H9 (cell line): ENCODE measurements at regions not wholly inside any gene's neighbourhood (a gene's known extent, or its start where the extent isn't known, plus 50 kb on each side); places are given as distances from the start of the nearest gene placed in this dataset.

Source experiments
- DNase-seq: peaks from one replicate; pipeline ENCODE4 v3.0.0-alpha.2; 2017
- H2AFZ ChIP-seq: one replicate; pipeline ENCODE4 v1.6.1; 2013; ENCODE audit warnings: mild to moderate bottlenecking, low read length, control low read depth, moderate library complexity
- H2AK5ac ChIP-seq: 2 replicates; pipeline ENCODE4 v1.6.1; 2013; ENCODE audit warnings: low read length, control low read depth, mixed read lengths; ENCODE audit not compliant: insufficient read length
- H2BK120ac ChIP-seq: one replicate; pipeline ENCODE4 v1.6.1; 2013; ENCODE audit warnings: low read depth, mild to moderate bottlenecking, low read length, control low read depth, inconsistent platforms; ENCODE audit not compliant: poor library complexity, severe bottlenecking
- H2BK12ac ChIP-seq: 2 replicates; pipeline ENCODE4 v1.6.1; 2013; ENCODE audit warnings: low read length, control low read depth, mixed read lengths, low read depth; ENCODE audit not compliant: insufficient read length
- H2BK15ac ChIP-seq: 2 replicates; pipeline ENCODE4 v1.6.1; 2013; ENCODE audit warnings: low read depth, low read length, control low read depth
- H2BK20ac ChIP-seq: one replicate; pipeline ENCODE4 v1.6.1; 2013; ENCODE audit warnings: low read depth, mild to moderate bottlenecking, low read length, control low read depth, inconsistent platforms; ENCODE audit not compliant: poor library complexity, severe bottlenecking
- H2BK5ac ChIP-seq: 2 replicates; pipeline ENCODE4 v1.6.1; 2013; ENCODE audit warnings: low read length, control low read depth, mixed read lengths; ENCODE audit not compliant: insufficient read length
- H3K14ac ChIP-seq: 2 replicates; pipeline ENCODE4 v1.6.1; 2013; ENCODE audit warnings: low read length, control low read depth; ENCODE audit not compliant: insufficient read depth
- H3K18ac ChIP-seq: 2 replicates; pipeline ENCODE4 v1.6.1; 2013; ENCODE audit warnings: low read depth, mild to moderate bottlenecking, mixed read lengths, low read length, control low read depth; ENCODE audit not compliant: insufficient read length
- H3K23ac ChIP-seq: 2 replicates; pipeline ENCODE4 v1.6.1; 2013; ENCODE audit warnings: low read length, control low read depth, mixed read lengths, low read depth; ENCODE audit not compliant: insufficient read length
- H3K23me2 ChIP-seq: 2 replicates; pipeline ENCODE4 v1.6.1; 2013; ENCODE audit warnings: low read depth, mild to moderate bottlenecking, mixed read lengths, low read length, control low read depth; ENCODE audit not compliant: insufficient read length, poor library complexity, severe bottlenecking
- H3K27ac ChIP-seq: 2 replicates; pipeline ENCODE4 v1.5.1; 2013; ENCODE audit warnings: low read length, control low read depth, mixed read lengths, low read depth; ENCODE audit not compliant: insufficient read length
- H3K27me3 ChIP-seq: 2 replicates; pipeline ENCODE4 v1.6.1; 2013; ENCODE audit warnings: low read length, control low read depth, inconsistent platforms; ENCODE audit not compliant: insufficient read depth
- H3K4ac ChIP-seq: 2 replicates; pipeline ENCODE4 v1.6.1; 2013; ENCODE audit warnings: low read depth, mild to moderate bottlenecking, control low read depth, inconsistent platforms, low read length, moderate library complexity
- H3K4me1 ChIP-seq: 2 replicates; pipeline ENCODE4 v1.6.1; 2013; ENCODE audit warnings: low read length, control low read depth, inconsistent platforms; ENCODE audit not compliant: insufficient read depth
- H3K4me2 ChIP-seq: 2 replicates; pipeline ENCODE4 v1.6.1; 2013; ENCODE audit warnings: low read length, control low read depth, mixed read lengths; ENCODE audit not compliant: insufficient read length, insufficient read depth
- H3K56ac ChIP-seq: 2 replicates; pipeline ENCODE4 v1.6.1; 2013; ENCODE audit warnings: low read depth, mild to moderate bottlenecking, mixed read lengths, low read length, control low read depth; ENCODE audit not compliant: insufficient read length
- H3K79me1 ChIP-seq: 2 replicates; pipeline ENCODE4 v1.6.1; 2013; ENCODE audit warnings: low read depth, mild to moderate bottlenecking, moderate library complexity, low read length, control low read depth, inconsistent platforms; ENCODE audit not compliant: insufficient read depth, poor library complexity, severe bottlenecking
- H3K79me2 ChIP-seq: 2 replicates; pipeline ENCODE4 v1.6.1; 2013; ENCODE audit warnings: low read length, control low read depth, inconsistent platforms; ENCODE audit not compliant: insufficient read depth
- H3K9ac ChIP-seq: 2 replicates; pipeline ENCODE4 v1.6.1; 2013; ENCODE audit warnings: low read length, control low read depth, mixed read lengths; ENCODE audit not compliant: insufficient read length; ENCODE audit errors: extremely low read depth
- H3K9me3 ChIP-seq: one replicate; pipeline ENCODE4 v1.6.1; 2013; ENCODE audit warnings: low read depth, low read length, inconsistent platforms; ENCODE audit not compliant: control insufficient read depth
- H3T11ph ChIP-seq: one replicate; pipeline ENCODE4 v1.6.1; 2013; ENCODE audit warnings: mild to moderate bottlenecking, low read length, control low read depth, inconsistent platforms
- H4K20me1 ChIP-seq: one replicate; pipeline ENCODE4 v1.6.1; 2013; ENCODE audit not compliant: control insufficient read depth, insufficient read length, insufficient read depth
- H4K5ac ChIP-seq: 2 replicates; pipeline ENCODE4 v1.6.1; 2013; ENCODE audit warnings: low read depth, mild to moderate bottlenecking, mixed read lengths, low read length, control low read depth; ENCODE audit not compliant: insufficient read length
- H4K8ac ChIP-seq: replicated peaks from 2 replicates; pipeline ENCODE4 v1.6.1; 2013; ENCODE audit warnings: low read length, control low read depth, mixed read lengths, low read depth; ENCODE audit not compliant: insufficient read length
- H4K91ac ChIP-seq: 2 replicates; pipeline ENCODE4 v1.6.1; 2013; ENCODE audit warnings: low read depth, mild to moderate bottlenecking, moderate library complexity, mixed read lengths, low read length, control low read depth; ENCODE audit not compliant: insufficient read length
- H3K27ac Mint-ChIP-seq, 3 experiments: 2 replicates in 2 of 3; 3 replicates in 1 of 3; pipeline ENCODE4 v1.8.0; 2020 to 2021; ENCODE audit warnings: mixed read lengths in 3 of 3, mild to moderate bottlenecking in 1 of 3, moderate library complexity in 1 of 3
- H3K27me3 Mint-ChIP-seq: 2 replicates; pipeline ENCODE4 v1.8.0; 2021; ENCODE audit warnings: low read depth, mild to moderate bottlenecking, moderate library complexity, mixed read lengths
- H3K36me3 Mint-ChIP-seq, 3 experiments: 2 replicates in 2 of 3; 3 replicates in 1 of 3; pipeline ENCODE4 v1.8.0; 2020 to 2021; ENCODE audit warnings: low read depth in 3 of 3, mixed read lengths in 3 of 3; ENCODE audit not compliant: insufficient read depth in 1 of 3
- H3K4me1 Mint-ChIP-seq, 2 experiments: 2 replicates each; pipeline ENCODE4 v1.8.0; 2020; ENCODE audit warnings: mixed read lengths in 2 of 2
- H3K4me3 Mint-ChIP-seq, 2 experiments: 2 replicates in 1 of 2; 3 replicates in 1 of 2; pipeline ENCODE4 v1.8.0; 2020 to 2021; ENCODE audit warnings: mild to moderate bottlenecking in 2 of 2, mixed read lengths in 2 of 2, moderate library complexity in 1 of 2
- H3K9me3 Mint-ChIP-seq, 2 experiments: 2 replicates in 1 of 2; 3 replicates in 1 of 2; pipeline ENCODE4 v1.8.0; 2020; ENCODE audit warnings: mild to moderate bottlenecking in 2 of 2, mixed read lengths in 2 of 2, moderate library complexity in 1 of 2
- WGBS: extraction: QIAGEN DNeasy Blood & Tissue Kit; methylation state at CpG from one replicate; pipeline ENCODE4 v1.1.7; 2013; ENCODE audit warnings: missing lambda C conversion rate, low lambda C conversion rate, mixed read lengths; ENCODE audit not compliant: insufficient read length; ENCODE audit errors: extremely low coverage; 5-methylcytosine and 5-hydroxymethylcytosine counted together
- TF ChIP-seq, protein P1 (sequence below): fragments of 200-600 bp; sonication (generic); conservative IDR thresholded peaks from 3 replicates; pipeline ENCODE4 v1.8.0; 2021; ENCODE audit warnings: antibody characterized with exemption, mild to moderate bottlenecking

DNA sequence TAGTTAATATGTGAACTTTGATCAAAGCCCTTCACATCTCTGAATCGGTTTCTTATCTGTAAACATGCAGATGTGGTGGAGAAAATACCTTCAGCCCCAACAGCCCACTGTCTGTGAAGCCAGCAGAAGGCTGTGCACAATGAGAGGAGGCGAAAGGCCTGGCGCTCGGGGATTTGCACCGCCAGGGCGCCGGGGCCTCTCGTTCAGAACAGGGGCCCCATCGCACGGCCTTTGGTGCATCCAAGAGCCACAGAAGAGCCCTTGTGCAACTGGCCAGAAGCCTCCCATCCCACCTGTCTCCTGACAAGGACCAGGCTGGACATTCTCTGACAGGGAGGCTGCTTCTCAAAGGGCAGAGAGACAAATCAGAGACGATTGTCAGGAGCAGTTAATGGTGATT lies 407.2 kb upstream of the MYT1L start:
- Histone ChIP-seq H3K23me2 (no peaks in the 10 kb centered on the region), H3K27ac (no peak overlapping the region), H2BK20ac (no peak overlapping the region), H3K4me1 (no peaks in the 10 kb centered on the region), H3K79me2 (no peaks in the 10 kb centered on the region), H3K23ac (no peak overlapping the region), H3K18ac (no peak overlapping the region), H4K8ac (no peak overlapping the region), H4K20me1 (no peaks in the 10 kb centered on the region), H3K56ac (no peak overlapping the region), H3K9ac (no peak overlapping the region), H2AFZ (no peak overlapping the region), H2BK15ac (no peak overlapping the region), H2AK5ac (no peak overlapping the region), H3K9me3 (no peaks in the 10 kb centered on the region), H3K4me2 (no peak overlapping the region), H4K91ac (no peak overlapping the region), H3T11ph (no peak overlapping the region), H2BK5ac (no peak overlapping the region), H2BK12ac (no peak overlapping the region), H3K27me3 (no peaks in the 10 kb centered on the region), H3K79me1 (no peaks in the 10 kb centered on the region), H3K14ac (no peak overlapping the region), H4K5ac (no peak overlapping the region), H2BK120ac (no peak overlapping the region), H3K4ac (no peak overlapping the region)
- Mint-ChIP-seq H3K27me3 (peaks cover 10% of the 10 kb centered on the region), H3K9me3 (peaks cover 2 to 7% of the 10 kb centered on the region in 2 experiments; a peak in 4 of 5 replicates), H3K36me3 (peaks cover 0 to 6% (median 0%) of the 10 kb centered on the region in 3 experiments; a peak in 1 of 7 replicates), H3K27ac (no peak overlapping the region), H3K4me1 (peaks cover 3 to 8% of the 10 kb centered on the region in 2 experiments; a peak in 2 of 4 replicates), H3K4me3 (no peak overlapping the region)
- TF ChIP-seq, protein P1, sequence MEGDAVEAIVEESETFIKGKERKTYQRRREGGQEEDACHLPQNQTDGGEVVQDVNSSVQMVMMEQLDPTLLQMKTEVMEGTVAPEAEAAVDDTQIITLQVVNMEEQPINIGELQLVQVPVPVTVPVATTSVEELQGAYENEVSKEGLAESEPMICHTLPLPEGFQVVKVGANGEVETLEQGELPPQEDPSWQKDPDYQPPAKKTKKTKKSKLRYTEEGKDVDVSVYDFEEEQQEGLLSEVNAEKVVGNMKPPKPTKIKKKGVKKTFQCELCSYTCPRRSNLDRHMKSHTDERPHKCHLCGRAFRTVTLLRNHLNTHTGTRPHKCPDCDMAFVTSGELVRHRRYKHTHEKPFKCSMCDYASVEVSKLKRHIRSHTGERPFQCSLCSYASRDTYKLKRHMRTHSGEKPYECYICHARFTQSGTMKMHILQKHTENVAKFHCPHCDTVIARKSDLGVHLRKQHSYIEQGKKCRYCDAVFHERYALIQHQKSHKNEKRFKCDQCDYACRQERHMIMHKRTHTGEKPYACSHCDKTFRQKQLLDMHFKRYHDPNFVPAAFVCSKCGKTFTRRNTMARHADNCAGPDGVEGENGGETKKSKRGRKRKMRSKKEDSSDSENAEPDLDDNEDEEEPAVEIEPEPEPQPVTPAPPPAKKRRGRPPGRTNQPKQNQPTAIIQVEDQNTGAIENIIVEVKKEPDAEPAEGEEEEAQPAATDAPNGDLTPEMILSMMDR, result no peak
- no CpG with 5 or more reads among the region's 11 CpGs for WGBS
- DNase-seq, result no peak
